Naive thymus-derived CD4-positive, alpha-beta T cell (primary cell): ENCODE measurements at regions not wholly inside any gene's neighbourhood (a gene's known extent, or its start where the extent isn't known, plus 50 kb on each side); places are given as distances from the start of the nearest gene placed in this dataset.
"Not testable (repeated sequence)": the region's sequence is repeated elsewhere in the genome, so short reads cannot be mapped to it uniquely, and the experiment has no call there.

Experiments
- ATAC-seq: fragments of 150-1000 bp; cut with Tn5 transposase; 2 replicates; pipeline ENCODE4 v1.10.0; 2021; ENCODE audit warnings: mild to moderate bottlenecking, moderate library complexity
- CTCF ChIA-PET: fragments of 350-600 bp; sonication (Branson Sonifier 250); formaldehyde crosslinking; loops from one replicate; lab custom pipeline; 2021; ENCODE audit warnings: antibody characterized with exemption; lab: Charles Lee
- POLR2A ChIA-PET: fragments of 350-600 bp; sonication (Branson Sonifier 250); formaldehyde crosslinking; loops from one replicate; lab custom pipeline; 2021; ENCODE audit warnings: antibody characterized with exemption, inconsistent platforms; lab: Charles Lee
- DNase-seq, 9 donors: peaks; one replicate each; pipeline versions ENCODE4 v3.0.0 to v3.0.0-alpha.2; 2020 to 2022; ENCODE audit warnings: mixed read lengths in 1 of 9
- H3K27ac ChIP-seq: one replicate; pipeline ENCODE4 v1.7.0; 2013; ENCODE audit warnings: mild to moderate bottlenecking, low read depth, low read length, moderate library complexity
- H3K27me3 ChIP-seq, 2 donors: one replicate each; pipeline ENCODE4 v1.7.0; 2013; ENCODE audit warnings: low read length in 2 of 2, mild to moderate bottlenecking in 2 of 2, moderate library complexity in 2 of 2; ENCODE audit not compliant: control insufficient read depth in 2 of 2, insufficient read depth in 2 of 2
- H3K36me3 ChIP-seq, 3 experiments: 1 replicate in 2 of 3; 2 replicates in 1 of 3; pipeline ENCODE4 v1.7.0; 2013; ENCODE audit warnings: low read length in 3 of 3, mild to moderate bottlenecking in 3 of 3, moderate library complexity in 1 of 3; ENCODE audit not compliant: insufficient read depth in 3 of 3, control insufficient read depth in 2 of 3
- H3K4me1 ChIP-seq, 2 donors: one replicate each; pipeline ENCODE4 v1.7.0; 2013; ENCODE audit warnings: low read length in 2 of 2, mild to moderate bottlenecking in 2 of 2, moderate library complexity in 1 of 2; ENCODE audit not compliant: control insufficient read depth in 2 of 2, insufficient read depth in 2 of 2
- H3K4me3 ChIP-seq: 2 replicates; pipeline ENCODE4 v1.7.0; 2013; ENCODE audit warnings: mild to moderate bottlenecking, low read length
- H3K9me3 ChIP-seq, 3 experiments: 1 replicate in 2 of 3; 2 replicates in 1 of 3; pipeline ENCODE4 v1.7.0; 2013; ENCODE audit warnings: low read length in 3 of 3; ENCODE audit not compliant: control insufficient read depth in 2 of 3
- H3K27ac Mint-ChIP-seq, 9 donors: one replicate each; pipeline ENCODE4 v1.8.0; 2020 to 2022; ENCODE audit warnings: mixed read lengths in 9 of 9, mild to moderate bottlenecking in 8 of 9, moderate library complexity in 5 of 9, inconsistent platforms in 2 of 9
- H3K27me3 Mint-ChIP-seq, 5 donors: one replicate each; pipeline ENCODE4 v1.8.0; 2021 to 2022; ENCODE audit warnings: mixed read lengths in 5 of 5, mild to moderate bottlenecking in 1 of 5
- H3K36me3 Mint-ChIP-seq, 5 donors: one replicate each; pipeline ENCODE4 v1.8.0; 2020 to 2022; ENCODE audit warnings: mixed read lengths in 5 of 5, mild to moderate bottlenecking in 3 of 5, inconsistent platforms in 1 of 5
- H3K4me1 Mint-ChIP-seq, 7 donors: one replicate each; pipeline ENCODE4 v1.8.0; 2020 to 2022; ENCODE audit warnings: mixed read lengths in 7 of 7, mild to moderate bottlenecking in 3 of 7, inconsistent platforms in 1 of 7
- H3K4me3 Mint-ChIP-seq, 10 donors: one replicate each; pipeline ENCODE4 v1.8.0; 2020 to 2022; ENCODE audit warnings: mild to moderate bottlenecking in 10 of 10, mixed read lengths in 10 of 10, moderate library complexity in 6 of 10, inconsistent platforms in 2 of 10
- H3K9me3 Mint-ChIP-seq, 11 donors: one replicate each; pipeline ENCODE4 v1.8.0; 2020 to 2022; ENCODE audit warnings: mixed read lengths in 11 of 11, mild to moderate bottlenecking in 4 of 11, inconsistent platforms in 1 of 11, moderate library complexity in 1 of 11
- intact Hi-C, 2 donors: fragments of 100-400 bp; cut with micrococcal nuclease; formaldehyde crosslinking; loops; one replicate each; pipeline ENCODE4 v1.15.1; 2023

DNA sequence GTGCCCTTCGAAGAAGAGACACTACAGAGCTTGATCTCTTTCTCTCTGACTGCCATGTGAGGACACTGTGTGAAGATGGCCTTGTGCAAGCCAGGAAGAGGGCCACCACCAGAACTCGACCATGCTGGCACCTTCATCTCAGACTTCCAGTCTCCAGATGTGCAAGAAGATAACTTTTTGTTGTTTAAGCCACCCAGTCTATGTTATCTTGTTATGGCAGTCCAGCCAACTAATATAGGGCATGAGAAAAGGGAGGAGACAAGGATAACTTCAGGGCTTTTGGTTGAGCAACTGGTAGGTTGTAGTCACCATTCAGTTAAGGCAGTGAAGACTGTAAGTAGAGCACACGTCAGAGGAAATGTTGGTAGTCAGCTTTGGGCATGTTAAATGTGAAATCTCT is 515.5 kb downstream of the CSNK1G3 start:
- Mint-ChIP-seq H3K4me3 (no peak overlapping the region), H3K27me3 (no peaks in the 10 kb centered on the region), H3K36me3 (no peaks in the 10 kb centered on the region), H3K27ac (no peak overlapping the region), H3K9me3 (peaks cover 0 to 14% (median 1%) of the 10 kb centered on the region in 11 donors), H3K4me1 (no peaks in the 10 kb centered on the region)
- POLR2A ChIA-PET: no interaction called here
- Histone ChIP-seq H3K4me3 (no peak overlapping the region), H3K36me3 (no peaks in the 10 kb centered on the region), H3K4me1 (no peaks in the 10 kb centered on the region), H3K27ac (no peak overlapping the region), H3K27me3 (no peaks in the 10 kb centered on the region), H3K9me3 (no peaks in the 10 kb centered on the region)
- CTCF ChIA-PET: no interaction called here
- intact Hi-C loops: no loop called here
- no peak for ATAC-seq
- DNase-seq: no peak

DNA sequence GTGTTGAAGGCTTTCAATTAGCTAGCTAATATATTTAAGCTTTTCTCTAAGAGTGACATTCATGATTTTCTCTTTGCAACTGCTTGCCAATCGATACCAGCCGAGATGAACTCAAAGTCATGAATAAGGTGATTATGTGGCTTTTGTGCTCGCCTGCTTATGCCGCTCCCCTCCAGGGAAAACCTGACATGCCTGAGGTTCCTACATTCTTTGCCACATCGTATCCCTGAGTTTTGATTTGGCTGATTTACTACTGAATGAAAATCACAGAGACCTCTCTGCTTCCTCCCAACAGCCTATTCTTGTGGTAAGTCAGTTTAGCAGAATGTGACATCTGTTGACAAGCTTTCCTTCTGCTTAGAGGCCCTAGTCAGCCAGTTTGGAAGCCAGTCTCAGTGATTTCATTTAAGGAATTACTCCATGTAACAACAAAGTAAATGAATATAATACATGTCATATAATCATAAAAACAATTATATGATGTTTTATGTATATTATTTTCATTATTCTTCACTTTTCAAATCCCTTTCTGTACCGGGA is 513.4 kb downstream of the CSNK1G3 start:
- no peak overlapping the region for H3K4me3 Mint-ChIP-seq
- Histone ChIP-seq H3K27ac (no peak overlapping the region), H3K4me3 (no peak overlapping the region), H3K4me1 (no peaks in the 10 kb centered on the region), H3K9me3 (peaks cover 0 to 7% (median 0%) of the 10 kb centered on the region in 3 experiments), H3K27me3 (no peaks in the 10 kb centered on the region), H3K36me3 (no peaks in the 10 kb centered on the region)
- ATAC-seq (no peak), DNase-seq (no peak)
- no peaks in the 10 kb centered on the region for H3K36me3 Mint-ChIP-seq
- ChIA-PET CTCF (no interaction called here), POLR2A (no interaction called here)
- no peak overlapping the region for H3K27ac Mint-ChIP-seq
- intact Hi-C loops: no loop called here
- H3K4me1 Mint-ChIP-seq: no peaks in the 10 kb centered on the region
- no peaks in the 10 kb centered on the region for H3K27me3 Mint-ChIP-seq
- H3K9me3 Mint-ChIP-seq: peaks cover 0 to 24% (median 5%) of the 10 kb centered on the region in 11 donors

DNA sequence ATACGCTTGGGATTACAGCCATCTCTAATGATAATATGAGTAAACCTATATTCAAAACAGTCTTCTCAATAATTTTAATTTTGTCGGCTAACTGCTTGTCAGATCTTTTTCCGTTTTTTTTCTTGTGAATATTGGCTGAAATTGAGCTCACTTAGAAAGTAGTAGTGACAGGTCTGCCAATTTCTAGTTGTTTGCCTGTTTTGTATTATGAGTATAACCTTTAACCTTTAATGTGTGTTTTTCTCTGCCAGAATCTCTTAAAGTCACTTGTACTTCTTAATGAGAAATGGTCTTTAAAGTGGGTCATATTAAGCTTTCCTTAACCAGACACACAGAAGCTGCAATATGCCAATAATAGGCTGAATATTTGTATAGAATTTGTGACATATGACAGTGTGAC is 511.0 kb downstream of the CSNK1G3 start:
- H3K4me1 Mint-ChIP-seq: no peaks in the 10 kb centered on the region
- H3K36me3 Mint-ChIP-seq: no peaks in the 10 kb centered on the region
- H3K27me3 Mint-ChIP-seq: no peaks in the 10 kb centered on the region
- H3K4me3 Mint-ChIP-seq: no peak overlapping the region
- H3K9me3 Mint-ChIP-seq: peaks cover 1 to 31% (median 9%) of the 10 kb centered on the region in 11 donors
- H3K4me1 ChIP-seq: no peaks in the 10 kb centered on the region
- peaks cover 0 to 7% (median 0%) of the 10 kb centered on the region in 3 experiments for H3K9me3 ChIP-seq
- no peaks in the 10 kb centered on the region for H3K27me3 ChIP-seq
- no peaks in the 10 kb centered on the region for H3K36me3 ChIP-seq
- no peak overlapping the region for H3K27ac Mint-ChIP-seq
- POLR2A ChIA-PET: no interaction called here
- H3K27ac ChIP-seq: no peak overlapping the region
- intact Hi-C loops: no loop called here
- H3K4me3 ChIP-seq: no peak overlapping the region
- ATAC-seq: no peak
- DNase-seq: no peak
- CTCF ChIA-PET: no interaction called here

DNA sequence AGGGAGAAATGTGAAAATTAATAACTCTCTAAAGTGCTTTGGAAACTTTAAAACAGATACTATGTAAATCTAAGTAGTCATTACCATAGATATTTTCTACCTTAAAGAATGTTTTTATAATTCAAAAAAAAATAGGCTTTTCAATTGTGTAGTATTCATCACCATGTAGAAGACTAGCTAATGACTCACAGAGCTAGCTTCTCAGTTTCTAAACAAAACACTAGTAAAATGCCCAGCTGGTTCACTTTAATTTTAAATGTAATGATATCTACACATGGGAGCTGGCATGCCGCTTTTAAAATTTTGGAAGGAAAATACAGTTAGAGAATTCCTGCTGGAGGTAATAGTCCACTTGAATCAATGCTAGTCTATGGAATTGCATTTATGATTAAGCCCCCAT is 509.8 kb downstream of the CSNK1G3 start:
- Histone ChIP-seq H3K4me3 (no peak overlapping the region), H3K9me3 (peaks cover 0 to 7% (median 0%) of the 10 kb centered on the region in 3 experiments), H3K27me3 (no peaks in the 10 kb centered on the region), H3K36me3 (no peaks in the 10 kb centered on the region), H3K4me1 (no peaks in the 10 kb centered on the region), H3K27ac (no peak overlapping the region)
- no peak overlapping the region for H3K4me3 Mint-ChIP-seq
- ChIA-PET POLR2A (no interaction called here), CTCF (no interaction called here)
- no peaks in the 10 kb centered on the region for H3K36me3 Mint-ChIP-seq
- no peaks in the 10 kb centered on the region for H3K4me1 Mint-ChIP-seq
- intact Hi-C loops: no loop called here
- no peak overlapping the region for H3K27ac Mint-ChIP-seq
- ATAC-seq (no peak), DNase-seq (no peak)
- H3K9me3 Mint-ChIP-seq: peaks cover 1 to 31% (median 6%) of the 10 kb centered on the region in 11 donors
- no peaks in the 10 kb centered on the region for H3K27me3 Mint-ChIP-seq

DNA sequence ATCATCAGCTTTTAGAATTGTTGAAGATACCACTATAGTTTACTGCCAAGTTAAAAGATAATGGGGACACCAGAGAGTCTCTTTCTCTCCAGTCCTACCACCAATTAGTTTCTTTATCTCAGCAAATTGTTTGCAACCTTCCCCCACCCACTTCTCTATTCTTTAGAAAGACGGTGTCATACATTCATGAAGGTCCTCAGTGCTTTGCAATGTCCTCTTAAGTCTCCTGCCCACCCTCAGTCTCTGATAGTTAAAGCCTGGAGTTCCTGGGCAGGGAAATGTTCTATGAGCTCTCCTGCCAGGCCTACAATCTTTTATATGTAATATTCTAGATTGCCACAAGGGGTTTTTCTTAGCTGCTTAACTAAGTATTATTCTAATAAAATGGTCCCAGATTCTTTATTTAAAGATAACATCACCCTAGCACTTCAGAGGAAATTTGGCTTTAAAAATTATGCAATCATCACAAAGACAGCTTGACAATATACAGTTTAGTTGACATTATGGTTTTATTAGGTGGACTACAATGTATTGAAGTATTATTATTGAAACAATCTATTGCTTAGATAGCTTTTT is 509.2 kb downstream of the CSNK1G3 start:
- no peaks in the 10 kb centered on the region for H3K4me1 ChIP-seq
- H3K36me3 ChIP-seq: no peaks in the 10 kb centered on the region
- no peaks in the 10 kb centered on the region for H3K27me3 ChIP-seq
- no peak overlapping the region for H3K4me3 ChIP-seq
- H3K27ac ChIP-seq: no peak overlapping the region
- peaks cover 1 to 31% (median 6%) of the 10 kb centered on the region in 11 donors for H3K9me3 Mint-ChIP-seq
- no peak for ATAC-seq
- H3K27ac Mint-ChIP-seq: no peak overlapping the region
- POLR2A ChIA-PET: no interaction called here
- no peak overlapping the region for H3K4me3 Mint-ChIP-seq
- H3K36me3 Mint-ChIP-seq: no peaks in the 10 kb centered on the region
- H3K4me1 Mint-ChIP-seq: no peaks in the 10 kb centered on the region
- CTCF ChIA-PET: no interaction called here
- peaks cover 0 to 7% (median 0%) of the 10 kb centered on the region in 3 experiments for H3K9me3 ChIP-seq
- no peak for DNase-seq
- intact Hi-C loops: no loop called here
- no peaks in the 10 kb centered on the region for H3K27me3 Mint-ChIP-seq

DNA sequence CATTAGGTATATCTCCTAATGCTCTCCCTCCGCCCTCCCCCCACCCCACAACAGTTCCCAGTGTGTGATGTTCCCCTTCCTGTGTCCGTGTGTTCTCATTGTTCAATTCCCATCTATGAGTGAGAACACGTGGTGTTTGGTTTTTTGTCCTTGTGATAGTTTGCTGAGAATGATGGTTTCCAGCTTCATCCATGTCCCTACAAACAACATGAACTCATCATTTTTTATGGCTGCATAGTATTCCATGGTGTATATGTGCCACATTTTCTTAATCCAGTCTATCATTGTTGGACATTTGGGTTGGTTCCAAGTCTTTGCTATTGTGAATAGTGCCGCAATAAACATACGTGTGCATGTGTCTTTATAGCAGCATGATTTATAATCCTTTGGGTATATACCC is 505.3 kb downstream of the CSNK1G3 start:
- CTCF ChIA-PET, H3K36me3 ChIP-seq, intact Hi-C loops, H3K27me3 Mint-ChIP-seq, H3K27me3 ChIP-seq, H3K4me3 Mint-ChIP-seq, H3K27ac ChIP-seq, H3K4me3 ChIP-seq, ATAC-seq, H3K27ac Mint-ChIP-seq, DNase-seq, H3K9me3 ChIP-seq, H3K4me1 ChIP-seq, H3K4me1 Mint-ChIP-seq, H3K36me3 Mint-ChIP-seq, POLR2A ChIA-PET: not testable (repeated sequence)
- H3K9me3 Mint-ChIP-seq: peaks cover 0 to 21% (median 4%) of the 10 kb centered on the region in 11 donors

DNA sequence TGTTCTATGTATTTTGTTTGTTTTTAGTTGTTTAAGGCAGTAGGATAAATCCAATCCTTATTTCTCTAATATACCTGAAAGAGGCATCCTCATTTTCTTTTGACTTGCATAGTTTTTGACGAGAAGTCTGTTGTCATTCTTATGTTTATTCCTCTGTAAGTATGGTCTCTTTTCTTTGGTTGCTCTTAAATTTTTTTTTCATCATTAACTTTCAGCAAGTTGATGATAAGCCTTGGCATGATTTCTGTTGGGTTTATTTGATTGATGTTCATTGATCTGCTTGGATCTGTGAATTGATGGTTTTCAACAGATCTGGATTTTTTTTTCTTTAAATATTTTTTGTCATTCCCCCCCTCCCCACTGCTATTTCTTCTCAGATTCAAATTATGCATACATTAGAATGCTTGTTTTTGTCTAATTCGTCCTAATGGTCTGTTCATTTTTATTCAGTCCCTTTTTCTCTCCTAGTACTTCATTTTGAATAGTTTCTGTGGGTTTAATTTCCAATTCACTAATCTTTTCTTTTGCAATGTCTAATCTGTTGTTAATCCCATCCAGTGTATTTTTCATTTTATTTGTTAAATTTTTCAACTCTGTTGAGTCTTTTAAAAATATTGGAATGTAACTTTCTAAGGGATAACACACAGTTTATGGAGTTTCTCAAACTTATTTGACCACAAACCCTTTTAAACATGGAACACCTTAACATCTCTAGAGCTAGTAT is 495.9 kb downstream of the CSNK1G3 start:
- Histone ChIP-seq H3K27me3 (no peaks in the 10 kb centered on the region), H3K36me3 (no peaks in the 10 kb centered on the region), H3K9me3 (peaks cover 0 to 7% (median 0%) of the 10 kb centered on the region in 3 experiments), H3K4me3 (no peak overlapping the region), H3K27ac (no peak overlapping the region), H3K4me1 (no peaks in the 10 kb centered on the region)
- Mint-ChIP-seq H3K4me1 (no peaks in the 10 kb centered on the region), H3K36me3 (no peaks in the 10 kb centered on the region), H3K9me3 (peaks cover 2 to 33% (median 18%) of the 10 kb centered on the region in 11 donors), H3K4me3 (no peak overlapping the region), H3K27ac (no peak overlapping the region), H3K27me3 (no peaks in the 10 kb centered on the region)
- intact Hi-C loops: no loop called here
- no peak for ATAC-seq
- ChIA-PET POLR2A (no interaction called here), CTCF (no interaction called here)
- DNase-seq: no peak
